GM23338 (cell line): ENCODE measurements at regions not wholly inside any gene's neighbourhood (a gene's known extent, or its start where the extent isn't known, plus 50 kb on each side); places are given as distances from the start of the nearest gene placed in this dataset.
A peak's percentile ranks its signal among the peaks of the same experiment; 100 is the strongest.

Experiments
- ATAC-seq: fragments of 200-7000 bp; cut with Tn5 transposase; 3 replicates; pipeline ENCODE4 v1.9.1; 2020
- DNase-seq: peaks from one replicate; pipeline ENCODE4 v3.0.0-alpha.2; 2015; ENCODE audit warnings: low spot score
- H2AFZ ChIP-seq: fragments of 200-600 bp; sonication (generic); 2 replicates; pipeline ENCODE4 v1.8.0; 2016; ENCODE audit warnings: antibody characterized with exemption, mild to moderate bottlenecking, moderate library complexity
- H3F3A ChIP-seq: fragments of 200-600 bp; sonication (generic); replicated peaks from 2 replicates; pipeline ENCODE4 v1.8.0; 2017; ENCODE audit warnings: antibody characterized with exemption, mixed run types, low read depth
- H3K27ac ChIP-seq: fragments of 200-600 bp; sonication (generic); 2 replicates; pipeline ENCODE4 v1.6.1; 2016; ENCODE audit warnings: low read depth
- H3K27me3 ChIP-seq: fragments of 200-600 bp; sonication (generic); 2 replicates; pipeline ENCODE4 v1.8.0; 2016; ENCODE audit warnings: mild to moderate bottlenecking, mixed run types, moderate library complexity; ENCODE audit not compliant: insufficient read depth
- H3K36me3 ChIP-seq: fragments of 200-600 bp; sonication (generic); 2 replicates; pipeline ENCODE4 v1.8.0; 2016; ENCODE audit warnings: mild to moderate bottlenecking; ENCODE audit not compliant: insufficient read depth
- H3K4me1 ChIP-seq: fragments of 200-600 bp; sonication (generic); 2 replicates; pipeline ENCODE4 v1.8.0; 2016; ENCODE audit warnings: mild to moderate bottlenecking, moderate library complexity; ENCODE audit not compliant: insufficient read depth
- H3K4me2 ChIP-seq: fragments of 200-600 bp; sonication (generic); 2 replicates; pipeline ENCODE4 v1.7.1; 2017; ENCODE audit warnings: mixed run types
- H3K4me3 ChIP-seq: fragments of 200-600 bp; sonication (generic); 2 replicates; pipeline ENCODE4 v1.6.1; 2016; ENCODE audit warnings: mixed run types
- H3K79me2 ChIP-seq: fragments of 200-600 bp; sonication (generic); replicated peaks from 2 replicates; pipeline ENCODE4 v1.8.0; 2017; ENCODE audit warnings: mild to moderate bottlenecking; ENCODE audit not compliant: insufficient read depth
- H3K9me2 ChIP-seq: fragments of 200-600 bp; sonication (generic); 2 replicates; pipeline ENCODE4 v1.8.0; 2017; ENCODE audit not compliant: insufficient read depth
- H4K20me1 ChIP-seq: fragments of 200-600 bp; sonication (generic); replicated peaks from 2 replicates; pipeline ENCODE4 v1.8.0; 2017; ENCODE audit warnings: mild to moderate bottlenecking; ENCODE audit not compliant: insufficient read depth
- H3K27ac Mint-ChIP-seq: 2 replicates; pipeline ENCODE4 v1.8.0; 2020; ENCODE audit warnings: inconsistent platforms, mild to moderate bottlenecking, moderate library complexity, mixed read lengths
- H3K27me3 Mint-ChIP-seq: 3 replicates; pipeline ENCODE4 v1.8.0; 2022; ENCODE audit warnings: low read depth, mild to moderate bottlenecking, moderate library complexity, mixed read lengths, inconsistent platforms; ENCODE audit not compliant: insufficient read depth, poor library complexity
- H3K36me3 Mint-ChIP-seq: 3 replicates; pipeline ENCODE4 v1.8.0; 2021; ENCODE audit warnings: low read depth, mild to moderate bottlenecking, inconsistent platforms, moderate library complexity, mixed read lengths
- H3K4me1 Mint-ChIP-seq: 3 replicates; pipeline ENCODE4 v1.8.0; 2020; ENCODE audit warnings: mild to moderate bottlenecking, inconsistent platforms, mixed read lengths
- H3K4me3 Mint-ChIP-seq: 3 replicates; pipeline ENCODE4 v1.8.0; 2021; ENCODE audit warnings: moderate library complexity, mild to moderate bottlenecking, inconsistent platforms, mixed read lengths
- H3K9me3 Mint-ChIP-seq: 3 replicates; pipeline ENCODE4 v1.8.0; 2020; ENCODE audit warnings: moderate library complexity, mild to moderate bottlenecking, inconsistent platforms, mixed read lengths
- CREB1 ChIP-seq: fragments of 250-450 bp; sonication (Bioruptor Pico); IDR thresholded peaks from 2 replicates; pipeline ENCODE4 v1.5.0; 2020; ENCODE audit warnings: low read depth, mild to moderate bottlenecking, moderate library complexity
- EZH2 ChIP-seq: fragments of 200-600 bp; sonication (generic); IDR thresholded peaks from one replicate; pipeline ENCODE4 v1.8.0; 2017; ENCODE audit warnings: antibody characterized with exemption, mild to moderate bottlenecking, low read depth; ENCODE audit not compliant: unreplicated experiment
- EZH2phosphoT487 ChIP-seq: fragments of 200-600 bp; sonication (generic); IDR thresholded peaks from one replicate; pipeline ENCODE4 v1.8.1; 2018; ENCODE audit warnings: antibody characterized with exemption; ENCODE audit not compliant: unreplicated experiment
- NANOG ChIP-seq: IDR thresholded peaks from 2 replicates; pipeline ENCODE4 v1.6.1; 2016; ENCODE audit warnings: antibody characterized with exemption, borderline replicate concordance
- REST ChIP-seq: IDR thresholded peaks from one replicate; pipeline ENCODE4 v1.6.1; 2018; ENCODE audit warnings: antibody characterized with exemption; ENCODE audit not compliant: unreplicated experiment
- TF ChIP-seq, protein P1 (sequence below): fragments of 250-450 bp; sonication (Bioruptor Pico); IDR thresholded peaks from 2 replicates; pipeline ENCODE4 v1.5.0; 2020; ENCODE audit warnings: mild to moderate bottlenecking, moderate library complexity

GRCh38 chr9:79116709-79117108 lies 455.1 kb upstream of the TLE4 start (continued):
- TF ChIP-seq, protein P1, sequence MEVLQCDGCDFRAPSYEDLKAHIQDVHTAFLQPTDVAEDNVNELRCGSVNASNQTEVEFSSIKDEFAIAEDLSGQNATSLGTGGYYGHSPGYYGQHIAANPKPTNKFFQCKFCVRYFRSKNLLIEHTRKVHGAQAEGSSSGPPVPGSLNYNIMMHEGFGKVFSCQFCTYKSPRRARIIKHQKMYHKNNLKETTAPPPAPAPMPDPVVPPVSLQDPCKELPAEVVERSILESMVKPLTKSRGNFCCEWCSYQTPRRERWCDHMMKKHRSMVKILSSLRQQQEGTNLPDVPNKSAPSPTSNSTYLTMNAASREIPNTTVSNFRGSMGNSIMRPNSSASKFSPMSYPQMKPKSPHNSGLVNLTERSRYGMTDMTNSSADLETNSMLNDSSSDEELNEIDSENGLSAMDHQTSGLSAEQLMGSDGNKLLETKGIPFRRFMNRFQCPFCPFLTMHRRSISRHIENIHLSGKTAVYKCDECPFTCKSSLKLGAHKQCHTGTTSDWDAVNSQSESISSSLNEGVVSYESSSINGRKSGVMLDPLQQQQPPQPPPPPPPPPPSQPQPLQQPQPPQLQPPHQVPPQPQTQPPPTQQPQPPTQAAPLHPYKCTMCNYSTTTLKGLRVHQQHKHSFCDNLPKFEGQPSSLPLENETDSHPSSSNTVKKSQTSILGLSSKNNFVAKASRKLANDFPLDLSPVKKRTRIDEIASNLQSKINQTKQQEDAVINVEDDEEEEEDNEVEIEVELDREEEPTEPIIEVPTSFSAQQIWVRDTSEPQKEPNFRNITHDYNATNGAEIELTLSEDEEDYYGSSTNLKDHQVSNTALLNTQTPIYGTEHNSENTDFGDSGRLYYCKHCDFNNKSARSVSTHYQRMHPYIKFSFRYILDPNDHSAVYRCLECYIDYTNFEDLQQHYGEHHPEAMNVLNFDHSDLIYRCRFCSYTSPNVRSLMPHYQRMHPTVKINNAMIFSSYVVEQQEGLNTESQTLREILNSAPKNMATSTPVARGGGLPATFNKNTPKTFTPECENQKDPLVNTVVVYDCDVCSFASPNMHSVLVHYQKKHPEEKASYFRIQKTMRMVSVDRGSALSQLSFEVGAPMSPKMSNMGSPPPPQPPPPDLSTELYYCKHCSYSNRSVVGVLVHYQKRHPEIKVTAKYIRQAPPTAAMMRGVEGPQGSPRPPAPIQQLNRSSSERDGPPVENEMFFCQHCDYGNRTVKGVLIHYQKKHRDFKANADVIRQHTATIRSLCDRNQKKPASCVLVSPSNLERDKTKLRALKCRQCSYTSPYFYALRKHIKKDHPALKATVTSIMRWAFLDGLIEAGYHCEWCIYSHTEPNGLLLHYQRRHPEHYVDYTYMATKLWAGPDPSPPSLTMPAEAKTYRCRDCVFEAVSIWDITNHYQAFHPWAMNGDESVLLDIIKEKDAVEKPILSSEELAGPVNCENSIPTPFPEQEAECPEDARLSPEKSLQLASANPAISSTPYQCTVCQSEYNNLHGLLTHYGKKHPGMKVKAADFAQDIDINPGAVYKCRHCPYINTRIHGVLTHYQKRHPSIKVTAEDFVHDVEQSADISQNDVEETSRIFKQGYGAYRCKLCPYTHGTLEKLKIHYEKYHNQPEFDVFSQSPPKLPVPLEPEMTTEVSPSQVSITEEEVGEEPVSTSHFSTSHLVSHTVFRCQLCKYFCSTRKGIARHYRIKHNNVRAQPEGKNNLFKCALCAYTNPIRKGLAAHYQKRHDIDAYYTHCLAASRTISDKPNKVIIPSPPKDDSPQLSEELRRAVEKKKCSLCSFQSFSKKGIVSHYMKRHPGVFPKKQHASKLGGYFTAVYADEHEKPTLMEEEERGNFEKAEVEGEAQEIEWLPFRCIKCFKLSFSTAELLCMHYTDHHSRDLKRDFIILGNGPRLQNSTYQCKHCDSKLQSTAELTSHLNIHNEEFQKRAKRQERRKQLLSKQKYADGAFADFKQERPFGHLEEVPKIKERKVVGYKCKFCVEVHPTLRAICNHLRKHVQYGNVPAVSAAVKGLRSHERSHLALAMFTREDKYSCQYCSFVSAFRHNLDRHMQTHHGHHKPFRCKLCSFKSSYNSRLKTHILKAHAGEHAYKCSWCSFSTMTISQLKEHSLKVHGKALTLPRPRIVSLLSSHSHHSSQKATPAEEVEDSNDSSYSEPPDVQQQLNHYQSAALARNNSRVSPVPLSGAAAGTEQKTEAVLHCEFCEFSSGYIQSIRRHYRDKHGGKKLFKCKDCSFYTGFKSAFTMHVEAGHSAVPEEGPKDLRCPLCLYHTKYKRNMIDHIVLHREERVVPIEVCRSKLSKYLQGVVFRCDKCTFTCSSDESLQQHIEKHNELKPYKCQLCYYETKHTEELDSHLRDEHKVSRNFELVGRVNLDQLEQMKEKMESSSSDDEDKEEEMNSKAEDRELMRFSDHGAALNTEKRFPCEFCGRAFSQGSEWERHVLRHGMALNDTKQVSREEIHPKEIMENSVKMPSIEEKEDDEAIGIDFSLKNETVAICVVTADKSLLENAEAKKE = no peak
- TF ChIP-seq EZH2phosphoT487 = no peak

DNA sequence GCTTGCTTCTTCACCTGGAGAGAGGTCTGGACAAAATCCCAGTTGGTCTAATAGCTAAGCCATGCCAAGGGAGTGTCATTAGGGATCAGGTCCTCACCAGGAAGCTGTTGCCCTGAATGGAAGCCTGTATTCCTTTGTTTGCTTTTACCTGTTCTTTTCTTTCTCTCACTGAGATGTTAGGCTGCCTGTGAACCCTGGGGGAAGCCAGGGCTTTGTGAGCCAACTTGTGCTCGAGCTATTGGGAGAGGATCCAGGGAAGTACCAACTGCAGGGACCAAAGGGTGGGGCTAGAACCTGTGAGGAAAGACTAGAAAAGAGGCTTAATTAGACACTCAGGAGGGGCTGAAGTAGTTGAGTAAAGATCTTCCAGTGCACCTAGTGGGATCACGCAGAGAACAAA lies 451.2 kb upstream of the TLE4 start:
- no peak overlapping the region for H3K27ac Mint-ChIP-seq
- no peaks in the 10 kb centered on the region for H3K27me3 ChIP-seq
- H3K4me2 ChIP-seq = no peak overlapping the region
- H3K4me1 Mint-ChIP-seq = peaks cover 3% of the 10 kb centered on the region; the same call in 1 of the 3 replicates
- H3K9me2 ChIP-seq = peaks cover 33% of the 10 kb centered on the region; the same call in 1 of the 2 replicates
- H3K4me1 ChIP-seq = no peaks in the 10 kb centered on the region
- DNase-seq (peak; percentile 4), ATAC-seq (peak; percentile 73)
- H3K4me3 ChIP-seq = no peak overlapping the region
- H3K27ac ChIP-seq = no peak overlapping the region
- no peaks in the 10 kb centered on the region for H3K9me3 Mint-ChIP-seq
- no peaks in the 10 kb centered on the region for H4K20me1 ChIP-seq
- H3K36me3 Mint-ChIP-seq = no peaks in the 10 kb centered on the region
- no peaks in the 10 kb centered on the region for H3K79me2 ChIP-seq
- no peaks in the 10 kb centered on the region for H3K36me3 ChIP-seq
- no peaks in the 10 kb centered on the region for H3K27me3 Mint-ChIP-seq
- no peaks in the 10 kb centered on the region for H3F3A ChIP-seq
- no peak overlapping the region for H2AFZ ChIP-seq
- H3K4me3 Mint-ChIP-seq = no peak overlapping the region
- TF ChIP-seq, protein P1 = no peak
- TF ChIP-seq EZH2phosphoT487 (no peak), CREB1 (CRISPR knock-in tag) (no peak), NANOG (no peak), EZH2 (no peak), REST (no peak)
